ENCODE measurements at regions not wholly inside any gene's neighbourhood (a gene's known extent, or its start where the extent isn't known, plus 50 kb on each side); places are given as distances from the start of the nearest gene placed in this dataset.

DNA sequence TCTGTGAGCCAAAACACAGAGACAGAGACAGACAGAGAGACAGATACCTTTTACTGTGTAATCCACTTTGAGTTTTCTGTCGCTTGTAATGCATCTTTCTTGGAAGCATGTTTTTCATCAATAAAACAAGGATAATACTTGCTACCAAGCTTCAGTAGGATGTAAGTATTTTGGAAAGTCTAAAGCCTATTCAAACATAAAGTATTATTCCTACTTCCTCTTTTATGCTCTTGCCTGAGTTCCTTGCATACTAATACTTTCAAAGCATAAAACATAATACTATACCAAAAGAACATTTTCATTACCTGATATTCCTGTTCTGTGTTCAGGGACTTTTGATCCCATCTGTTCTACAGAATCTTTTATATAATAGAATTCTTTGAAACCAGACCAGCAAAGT lies 64.5 kb upstream of the SLC30A5 start:
- no peak overlapping the region for H3K4me3 ChIP-seq (ENCODE audit: low read depth, low read length)
- TF ChIP-seq, protein P1, sequence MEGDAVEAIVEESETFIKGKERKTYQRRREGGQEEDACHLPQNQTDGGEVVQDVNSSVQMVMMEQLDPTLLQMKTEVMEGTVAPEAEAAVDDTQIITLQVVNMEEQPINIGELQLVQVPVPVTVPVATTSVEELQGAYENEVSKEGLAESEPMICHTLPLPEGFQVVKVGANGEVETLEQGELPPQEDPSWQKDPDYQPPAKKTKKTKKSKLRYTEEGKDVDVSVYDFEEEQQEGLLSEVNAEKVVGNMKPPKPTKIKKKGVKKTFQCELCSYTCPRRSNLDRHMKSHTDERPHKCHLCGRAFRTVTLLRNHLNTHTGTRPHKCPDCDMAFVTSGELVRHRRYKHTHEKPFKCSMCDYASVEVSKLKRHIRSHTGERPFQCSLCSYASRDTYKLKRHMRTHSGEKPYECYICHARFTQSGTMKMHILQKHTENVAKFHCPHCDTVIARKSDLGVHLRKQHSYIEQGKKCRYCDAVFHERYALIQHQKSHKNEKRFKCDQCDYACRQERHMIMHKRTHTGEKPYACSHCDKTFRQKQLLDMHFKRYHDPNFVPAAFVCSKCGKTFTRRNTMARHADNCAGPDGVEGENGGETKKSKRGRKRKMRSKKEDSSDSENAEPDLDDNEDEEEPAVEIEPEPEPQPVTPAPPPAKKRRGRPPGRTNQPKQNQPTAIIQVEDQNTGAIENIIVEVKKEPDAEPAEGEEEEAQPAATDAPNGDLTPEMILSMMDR (IDR thresholded peaks at IDR 0.05; ENCODE audit: low read depth, low read length): no peak

DNA sequence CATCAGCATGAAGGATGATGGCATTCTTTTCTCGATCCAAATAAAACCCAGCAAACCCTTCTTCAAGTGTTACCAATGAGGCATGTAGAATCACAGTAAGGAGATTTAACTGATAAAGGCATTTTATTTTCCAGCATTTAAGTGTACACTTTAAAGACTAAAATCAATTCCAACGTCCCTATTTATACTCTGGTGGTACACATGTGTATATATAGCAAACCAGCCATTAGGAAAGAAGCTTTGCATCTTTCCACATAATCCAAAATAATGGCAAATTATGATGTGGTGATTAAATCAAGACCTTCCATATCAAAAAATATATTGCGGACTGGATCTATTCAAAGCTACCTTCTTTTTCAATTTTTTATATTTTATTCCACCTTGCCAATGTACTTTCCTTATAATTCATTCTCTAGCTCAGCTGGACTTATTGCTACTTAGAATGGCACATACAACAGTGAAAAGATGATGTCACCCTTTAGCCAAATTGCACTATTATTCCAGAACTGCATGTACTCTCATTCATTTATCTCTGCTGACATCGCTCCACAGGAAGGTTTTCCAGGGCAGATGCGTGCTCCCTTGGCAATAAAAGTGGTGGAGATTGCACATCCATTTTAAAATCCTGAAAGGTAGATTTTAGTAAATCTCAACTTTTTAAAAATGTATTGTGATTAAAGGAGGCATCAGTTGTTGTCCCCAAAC lies 63.3 kb upstream of the SLC30A5 start:
- TF ChIP-seq, protein P1 (IDR thresholded peaks at IDR 0.05; ENCODE audit: low read depth, low read length): no peak
- no peak overlapping the region for H3K4me3 ChIP-seq (ENCODE audit: low read depth, low read length)

DNA sequence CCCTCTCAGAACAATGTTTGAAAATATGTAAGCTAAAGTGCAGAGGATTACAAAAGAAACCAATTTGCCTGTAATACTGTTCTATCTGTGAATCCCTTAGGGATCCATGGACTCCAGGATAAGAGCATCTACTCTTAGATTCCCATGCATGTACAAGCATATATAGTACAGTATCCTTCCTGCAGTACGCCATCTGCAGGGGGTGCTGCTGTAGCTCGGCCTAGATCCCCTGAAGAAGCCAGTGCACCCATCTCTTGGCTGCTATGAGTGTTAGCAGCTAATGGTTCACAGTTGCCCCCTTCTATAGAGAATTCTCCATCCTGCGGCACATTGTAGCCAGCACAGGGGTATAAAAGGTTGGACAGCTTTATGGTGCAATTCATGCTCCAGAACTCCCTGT lies 61.8 kb upstream of the SLC30A5 start:
- TF ChIP-seq, protein P1 (IDR thresholded peaks at IDR 0.05; ENCODE audit: low read depth, low read length): no peak
- H3K4me3 ChIP-seq (ENCODE audit: low read depth, low read length): no peak overlapping the region

DNA sequence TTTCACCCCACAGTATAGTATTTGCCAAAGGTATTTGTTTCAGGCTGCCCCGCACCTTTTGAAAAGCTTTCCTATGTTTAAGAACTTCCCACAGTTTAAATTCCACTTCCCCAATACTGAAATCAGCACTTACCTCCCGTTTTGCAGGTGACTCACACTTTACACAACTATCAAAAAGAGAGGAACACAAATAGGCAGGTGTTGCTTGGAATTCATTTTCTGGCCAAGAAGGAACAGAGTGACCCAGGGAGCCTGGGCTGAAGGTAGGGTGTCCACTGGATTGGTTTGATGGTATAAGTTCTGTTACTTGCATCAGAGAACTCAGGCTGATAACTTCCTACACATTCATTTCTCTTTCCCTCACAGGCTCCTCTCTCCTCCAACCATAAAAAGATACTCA lies 60.1 kb upstream of the SLC30A5 start:
- TF ChIP-seq, protein P1 (IDR thresholded peaks at IDR 0.05; ENCODE audit: low read depth, low read length): no peak
- H3K4me3 ChIP-seq (ENCODE audit: low read depth, low read length): no peak overlapping the region

DNA sequence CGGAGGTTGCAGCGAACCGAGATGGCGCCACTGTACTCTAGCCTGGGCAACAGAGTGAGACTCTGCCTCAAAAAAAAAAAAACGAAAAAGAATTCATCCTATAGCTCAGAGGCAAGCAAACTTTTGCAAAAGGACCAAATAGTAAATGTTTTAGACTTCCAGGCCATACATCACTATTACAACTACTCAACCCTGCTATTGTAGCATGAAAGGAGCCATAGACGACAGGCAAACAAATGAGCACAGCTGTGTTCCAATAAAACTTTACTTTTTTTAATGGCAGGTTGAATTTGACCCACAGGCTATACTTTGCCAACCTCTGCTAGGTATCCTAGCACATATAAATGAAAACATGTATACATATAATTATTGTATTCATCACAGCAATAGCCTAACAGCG lies 58.9 kb upstream of the SLC30A5 start:
- TF ChIP-seq, protein P1 (IDR thresholded peaks at IDR 0.05; ENCODE audit: low read depth, low read length): no peak
- H3K4me3 ChIP-seq (ENCODE audit: low read depth, low read length): no peak overlapping the region

DNA sequence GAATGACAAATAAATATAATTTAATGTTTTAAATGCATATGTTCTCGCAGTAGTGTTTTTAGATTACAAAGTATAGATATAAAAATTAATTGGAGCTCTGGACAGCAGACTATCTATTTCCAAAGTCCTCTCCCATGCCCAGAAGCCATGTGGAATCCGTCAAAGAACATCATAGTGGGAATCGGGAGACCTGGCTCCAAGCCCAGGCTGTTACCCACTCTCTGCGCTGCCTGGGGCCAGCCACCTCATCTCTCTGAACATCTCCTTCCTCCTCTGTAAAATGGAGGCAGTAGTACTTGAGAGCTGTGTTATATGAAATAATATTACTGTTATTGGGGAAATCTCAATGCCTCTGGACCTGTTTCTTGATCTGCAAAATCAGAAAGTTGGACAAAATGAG lies 58.1 kb upstream of the SLC30A5 start:
- no peak overlapping the region for H3K4me3 ChIP-seq (ENCODE audit: low read depth, low read length)
- TF ChIP-seq, protein P1 (IDR thresholded peaks at IDR 0.05; ENCODE audit: low read depth, low read length): no peak

DNA sequence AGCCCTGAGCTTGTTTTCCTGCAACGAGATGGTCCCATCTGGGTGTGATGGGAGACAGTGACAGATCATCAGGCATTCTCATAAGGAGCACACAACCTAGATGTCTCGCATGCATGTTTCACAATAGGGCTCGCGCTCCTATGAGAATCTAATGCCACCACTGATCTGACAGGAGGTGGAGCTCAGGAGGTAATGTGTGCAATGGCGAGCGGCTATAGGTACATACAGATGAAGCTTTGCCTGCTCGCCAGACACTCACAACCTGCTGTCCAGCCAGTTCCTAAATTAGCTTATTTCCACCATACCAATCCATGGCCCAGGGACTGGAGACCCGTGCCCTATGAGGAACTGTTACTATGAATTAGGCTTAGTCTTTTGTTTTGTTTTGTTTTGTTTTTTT lies 55.3 kb upstream of the SLC30A5 start:
- TF ChIP-seq, protein P1 (IDR thresholded peaks at IDR 0.05; ENCODE audit: low read depth, low read length): no peak
- H3K4me3 ChIP-seq (ENCODE audit: low read depth, low read length): no peak overlapping the region
